ENCODE measurements at regions not wholly inside any gene's neighbourhood (a gene's known extent, or its start where the extent isn't known, plus 50 kb on each side); places are given as distances from the start of the nearest gene placed in this dataset.

DNA sequence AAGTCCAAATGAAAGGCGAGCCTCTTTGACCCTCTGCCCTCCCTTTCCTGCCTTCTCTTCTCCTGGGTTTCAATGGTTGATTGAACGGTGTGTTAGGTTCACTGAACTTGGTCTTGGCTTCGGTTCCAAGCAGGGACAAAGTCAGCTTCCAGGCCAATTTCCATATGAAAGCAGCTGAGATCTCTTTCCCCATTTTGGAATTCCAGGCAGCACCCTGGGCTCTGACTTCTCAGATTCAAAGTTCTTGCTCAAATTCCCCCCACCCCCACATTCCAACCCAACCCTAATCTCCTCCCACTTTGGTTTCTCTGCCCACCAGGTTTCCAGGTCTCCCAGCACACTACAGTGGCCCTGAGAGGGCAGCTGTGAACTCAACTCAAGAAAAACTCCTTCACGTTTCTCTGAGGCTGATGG, 231.0 kb downstream of the INSIG2 start:
- WGBS: 8% methylated on average over 4 of the region's 4 CpGs
- Histone ChIP-seq H3K9me3 (ENCODE audit: control insufficient read depth in 4 of 4, low read length in 3 of 4) (no peaks in the 10 kb centered on the region), H3K27ac (ENCODE audit: low read depth in 1 of 2, low read length in 2 of 2) (no peak overlapping the region), H3K4me3 (ENCODE audit: low read depth in 1 of 3, low read length in 3 of 3) (no peak overlapping the region), H3K36me3 (ENCODE audit: control insufficient read depth in 4 of 4, insufficient read depth in 3 of 4, low read depth in 1 of 4, low read length in 3 of 4) (no peaks in the 10 kb centered on the region), H3K4me1 (ENCODE audit: control insufficient read depth in 4 of 4, insufficient read depth in 4 of 4, low read length in 3 of 4) (peaks cover 6 to 40% (median 36%) of the 10 kb centered on the region in 4 donors), H3K9ac (ENCODE audit: low read depth in 1 of 2, low read length in 2 of 2) (no peak overlapping the region), H3K27me3 (ENCODE audit: control insufficient read depth in 4 of 4, insufficient read depth in 4 of 4, low read length in 3 of 4) (no peaks in the 10 kb centered on the region)
- no peak for DNase-seq (ENCODE audit: low spot score)
- peak; percentile 94 to 97 for TF ChIP-seq RXRA (IDR thresholded peaks at IDR 0.05)
- TF ChIP-seq, protein P1, sequence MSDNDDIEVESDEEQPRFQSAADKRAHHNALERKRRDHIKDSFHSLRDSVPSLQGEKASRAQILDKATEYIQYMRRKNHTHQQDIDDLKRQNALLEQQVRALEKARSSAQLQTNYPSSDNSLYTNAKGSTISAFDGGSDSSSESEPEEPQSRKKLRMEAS (IDR thresholded peaks at IDR 0.05): peak; percentile 10
- TF ChIP-seq NR2F2 (IDR thresholded peaks at IDR 0.05): peak; percentile 47
- TF ChIP-seq GABPA (IDR thresholded peaks at IDR 0.05 in 1 of 2, conservative IDR thresholded peaks at IDR 0.05 in 1 of 2): no peak
- TF ChIP-seq, protein P2, sequence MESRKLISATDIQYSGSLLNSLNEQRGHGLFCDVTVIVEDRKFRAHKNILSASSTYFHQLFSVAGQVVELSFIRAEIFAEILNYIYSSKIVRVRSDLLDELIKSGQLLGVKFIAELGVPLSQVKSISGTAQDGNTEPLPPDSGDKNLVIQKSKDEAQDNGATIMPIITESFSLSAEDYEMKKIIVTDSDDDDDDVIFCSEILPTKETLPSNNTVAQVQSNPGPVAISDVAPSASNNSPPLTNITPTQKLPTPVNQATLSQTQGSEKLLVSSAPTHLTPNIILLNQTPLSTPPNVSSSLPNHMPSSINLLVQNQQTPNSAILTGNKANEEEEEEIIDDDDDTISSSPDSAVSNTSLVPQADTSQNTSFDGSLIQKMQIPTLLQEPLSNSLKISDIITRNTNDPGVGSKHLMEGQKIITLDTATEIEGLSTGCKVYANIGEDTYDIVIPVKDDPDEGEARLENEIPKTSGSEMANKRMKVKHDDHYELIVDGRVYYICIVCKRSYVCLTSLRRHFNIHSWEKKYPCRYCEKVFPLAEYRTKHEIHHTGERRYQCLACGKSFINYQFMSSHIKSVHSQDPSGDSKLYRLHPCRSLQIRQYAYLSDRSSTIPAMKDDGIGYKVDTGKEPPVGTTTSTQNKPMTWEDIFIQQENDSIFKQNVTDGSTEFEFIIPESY (IDR thresholded peaks at IDR 0.05): peak; percentile 31
- peak in 1 of 2 donors; percentile 77 for TF ChIP-seq JUND (IDR thresholded peaks at IDR 0.05)
- TF ChIP-seq RAD21 (IDR thresholded peaks at IDR 0.05): peak; percentile 25 to 48
- no peak for TF ChIP-seq EGR1 (IDR thresholded peaks at IDR 0.05; ENCODE audit: low read depth in 2 of 2)
- TF ChIP-seq TAF1 (conservative IDR thresholded peaks at IDR 0.05): no peak
- TF ChIP-seq FOXA1 (IDR thresholded peaks at IDR 0.05): no peak
- TF ChIP-seq, protein P3, sequence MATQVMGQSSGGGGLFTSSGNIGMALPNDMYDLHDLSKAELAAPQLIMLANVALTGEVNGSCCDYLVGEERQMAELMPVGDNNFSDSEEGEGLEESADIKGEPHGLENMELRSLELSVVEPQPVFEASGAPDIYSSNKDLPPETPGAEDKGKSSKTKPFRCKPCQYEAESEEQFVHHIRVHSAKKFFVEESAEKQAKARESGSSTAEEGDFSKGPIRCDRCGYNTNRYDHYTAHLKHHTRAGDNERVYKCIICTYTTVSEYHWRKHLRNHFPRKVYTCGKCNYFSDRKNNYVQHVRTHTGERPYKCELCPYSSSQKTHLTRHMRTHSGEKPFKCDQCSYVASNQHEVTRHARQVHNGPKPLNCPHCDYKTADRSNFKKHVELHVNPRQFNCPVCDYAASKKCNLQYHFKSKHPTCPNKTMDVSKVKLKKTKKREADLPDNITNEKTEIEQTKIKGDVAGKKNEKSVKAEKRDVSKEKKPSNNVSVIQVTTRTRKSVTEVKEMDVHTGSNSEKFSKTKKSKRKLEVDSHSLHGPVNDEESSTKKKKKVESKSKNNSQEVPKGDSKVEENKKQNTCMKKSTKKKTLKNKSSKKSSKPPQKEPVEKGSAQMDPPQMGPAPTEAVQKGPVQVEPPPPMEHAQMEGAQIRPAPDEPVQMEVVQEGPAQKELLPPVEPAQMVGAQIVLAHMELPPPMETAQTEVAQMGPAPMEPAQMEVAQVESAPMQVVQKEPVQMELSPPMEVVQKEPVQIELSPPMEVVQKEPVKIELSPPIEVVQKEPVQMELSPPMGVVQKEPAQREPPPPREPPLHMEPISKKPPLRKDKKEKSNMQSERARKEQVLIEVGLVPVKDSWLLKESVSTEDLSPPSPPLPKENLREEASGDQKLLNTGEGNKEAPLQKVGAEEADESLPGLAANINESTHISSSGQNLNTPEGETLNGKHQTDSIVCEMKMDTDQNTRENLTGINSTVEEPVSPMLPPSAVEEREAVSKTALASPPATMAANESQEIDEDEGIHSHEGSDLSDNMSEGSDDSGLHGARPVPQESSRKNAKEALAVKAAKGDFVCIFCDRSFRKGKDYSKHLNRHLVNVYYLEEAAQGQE (IDR thresholded peaks at IDR 0.05): peak; percentile 18
- TF ChIP-seq, protein P4, sequence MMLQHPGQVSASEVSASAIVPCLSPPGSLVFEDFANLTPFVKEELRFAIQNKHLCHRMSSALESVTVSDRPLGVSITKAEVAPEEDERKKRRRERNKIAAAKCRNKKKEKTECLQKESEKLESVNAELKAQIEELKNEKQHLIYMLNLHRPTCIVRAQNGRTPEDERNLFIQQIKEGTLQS (IDR thresholded peaks at IDR 0.05): no peak
- peak; percentile 86 to 97 for TF ChIP-seq HNF4A (conservative IDR thresholded peaks at IDR 0.05)
- TF ChIP-seq HNF4G (IDR thresholded peaks at IDR 0.05): peak; percentile 91
- peak; percentile 87 for TF ChIP-seq SP1 (IDR thresholded peaks at IDR 0.05)
- no peak for TF ChIP-seq FOXA2 (IDR thresholded peaks at IDR 0.05)
- TF ChIP-seq YY1 (IDR thresholded peaks at IDR 0.05): peak; percentile 80
- TF ChIP-seq, protein P5, sequence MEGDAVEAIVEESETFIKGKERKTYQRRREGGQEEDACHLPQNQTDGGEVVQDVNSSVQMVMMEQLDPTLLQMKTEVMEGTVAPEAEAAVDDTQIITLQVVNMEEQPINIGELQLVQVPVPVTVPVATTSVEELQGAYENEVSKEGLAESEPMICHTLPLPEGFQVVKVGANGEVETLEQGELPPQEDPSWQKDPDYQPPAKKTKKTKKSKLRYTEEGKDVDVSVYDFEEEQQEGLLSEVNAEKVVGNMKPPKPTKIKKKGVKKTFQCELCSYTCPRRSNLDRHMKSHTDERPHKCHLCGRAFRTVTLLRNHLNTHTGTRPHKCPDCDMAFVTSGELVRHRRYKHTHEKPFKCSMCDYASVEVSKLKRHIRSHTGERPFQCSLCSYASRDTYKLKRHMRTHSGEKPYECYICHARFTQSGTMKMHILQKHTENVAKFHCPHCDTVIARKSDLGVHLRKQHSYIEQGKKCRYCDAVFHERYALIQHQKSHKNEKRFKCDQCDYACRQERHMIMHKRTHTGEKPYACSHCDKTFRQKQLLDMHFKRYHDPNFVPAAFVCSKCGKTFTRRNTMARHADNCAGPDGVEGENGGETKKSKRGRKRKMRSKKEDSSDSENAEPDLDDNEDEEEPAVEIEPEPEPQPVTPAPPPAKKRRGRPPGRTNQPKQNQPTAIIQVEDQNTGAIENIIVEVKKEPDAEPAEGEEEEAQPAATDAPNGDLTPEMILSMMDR (IDR thresholded peaks at IDR 0.05; ENCODE audit: low read depth, low read length, missing input control): no peak

All from liver (tissue), 8 donors.